ENCODE measurements at regions not wholly inside any gene's neighbourhood (a gene's known extent, or its start where the extent isn't known, plus 50 kb on each side); places are given as distances from the start of the nearest gene placed in this dataset.
"Not testable (repeated sequence)": the region's sequence is repeated elsewhere in the genome, so short reads cannot be mapped to it uniquely, and the experiment has no call there.

DNA sequence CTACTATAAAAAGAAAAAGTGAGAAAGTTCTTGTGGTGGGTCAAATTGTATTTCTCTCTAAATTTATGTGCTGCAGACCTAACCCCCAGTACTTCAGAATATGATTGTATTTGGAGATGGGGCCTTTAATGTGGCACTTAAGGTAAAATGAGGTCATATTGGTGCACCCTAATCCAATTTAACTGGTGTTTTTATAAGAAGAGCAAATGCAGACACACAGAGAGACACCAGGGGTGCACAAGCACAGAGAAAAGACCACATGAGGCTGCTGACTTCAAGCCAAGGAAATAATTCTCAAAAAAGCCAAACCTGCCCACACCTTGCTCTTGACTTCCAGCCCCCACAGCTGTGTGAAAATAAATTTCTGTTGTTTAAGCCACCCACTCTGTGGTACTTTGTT is 80.2 kb upstream of the HTR4 start:
- Mint-ChIP-seq H3K4me1 (ENCODE audit: low read depth) (peaks cover 5% of the 10 kb centered on the region), H3K9me3 (no peaks in the 10 kb centered on the region), H3K27me3 (ENCODE audit: low read depth) (peaks cover 31% of the 10 kb centered on the region), H3K27ac (no peak overlapping the region), H3K4me3 (no peak overlapping the region), H3K36me3 (ENCODE audit: low read depth) (no peaks in the 10 kb centered on the region)
- DNase-seq (ENCODE audit: low spot score) = no peak

DNA sequence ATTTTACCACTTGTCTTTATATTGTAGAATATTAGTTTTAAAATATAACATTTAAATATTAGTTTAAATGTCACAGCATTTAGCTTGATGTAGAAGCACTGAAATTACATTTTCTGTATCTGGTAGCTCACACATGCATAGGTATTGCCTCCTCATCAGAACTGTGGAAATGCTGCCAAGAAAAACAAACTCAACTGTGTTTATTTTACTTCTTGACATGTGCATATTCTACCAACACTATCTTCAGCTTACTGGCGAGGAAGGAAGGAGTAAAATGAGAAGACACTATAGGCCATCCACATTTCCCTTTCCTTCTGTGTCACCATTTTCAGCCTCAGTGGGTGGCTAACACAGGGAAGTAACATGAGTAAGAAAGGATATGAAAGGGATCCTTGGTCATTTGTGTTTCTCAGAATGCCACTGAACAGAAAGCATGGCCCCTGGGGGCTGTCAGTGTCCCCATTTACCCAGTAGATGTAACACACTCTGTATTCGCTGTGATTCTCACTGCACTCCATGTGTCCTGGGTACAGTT is 81.0 kb upstream of the HTR4 start:
- no peaks in the 10 kb centered on the region for H3K36me3 Mint-ChIP-seq (ENCODE audit: low read depth)
- H3K4me1 Mint-ChIP-seq (ENCODE audit: low read depth) = peaks cover 5% of the 10 kb centered on the region
- H3K9me3 Mint-ChIP-seq = no peaks in the 10 kb centered on the region
- DNase-seq (ENCODE audit: low spot score) = no peak
- no peak overlapping the region for H3K4me3 Mint-ChIP-seq
- no peak overlapping the region for H3K27ac Mint-ChIP-seq
- peaks cover 28% of the 10 kb centered on the region for H3K27me3 Mint-ChIP-seq (ENCODE audit: low read depth)

DNA sequence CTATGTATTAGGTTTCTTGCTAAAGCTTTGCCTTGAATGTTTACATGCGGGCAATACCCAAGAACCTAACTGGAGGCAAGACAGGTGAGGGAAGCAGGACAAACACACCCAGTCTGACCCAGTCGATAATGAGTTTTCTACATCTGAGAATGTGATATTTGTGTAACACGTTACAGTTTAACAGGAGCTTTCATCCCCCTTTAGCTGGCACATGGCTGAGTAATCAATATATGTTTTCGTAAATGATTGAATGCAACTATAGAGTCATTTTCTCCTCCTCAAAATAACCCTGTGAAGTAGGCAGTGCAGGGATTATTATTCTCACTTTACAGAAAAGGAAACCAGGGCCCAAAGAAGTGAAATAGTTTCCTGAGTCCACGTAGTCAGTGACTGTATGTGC is 84.7 kb upstream of the HTR4 start:
- DNase-seq (ENCODE audit: low spot score) = no peak
- H3K36me3 Mint-ChIP-seq (ENCODE audit: low read depth) = no peaks in the 10 kb centered on the region
- H3K4me3 Mint-ChIP-seq = no peak overlapping the region
- H3K9me3 Mint-ChIP-seq = no peaks in the 10 kb centered on the region
- H3K27me3 Mint-ChIP-seq (ENCODE audit: low read depth) = peaks cover 12% of the 10 kb centered on the region
- H3K4me1 Mint-ChIP-seq (ENCODE audit: low read depth) = no peaks in the 10 kb centered on the region
- no peak overlapping the region for H3K27ac Mint-ChIP-seq

DNA sequence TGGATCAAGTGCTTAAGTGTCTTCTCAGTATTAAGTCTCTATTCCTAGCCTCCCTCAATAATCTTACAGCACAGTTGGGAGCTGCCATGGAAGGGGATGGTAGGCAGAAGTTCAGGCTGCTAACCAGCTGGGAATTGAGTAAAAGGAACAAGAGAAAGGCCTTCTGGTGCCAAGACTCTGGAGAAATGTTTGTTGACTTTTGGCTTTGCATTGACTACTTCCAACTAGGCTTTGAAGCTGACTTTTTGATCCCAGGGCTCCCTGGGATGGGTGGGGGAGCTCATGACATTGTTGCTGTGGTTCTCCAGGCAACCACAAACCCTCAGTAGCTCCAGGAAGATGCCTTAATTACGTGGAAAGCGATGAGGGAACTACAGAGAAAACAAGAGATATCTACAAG is 85.2 kb upstream of the HTR4 start:
- no peaks in the 10 kb centered on the region for H3K36me3 Mint-ChIP-seq (ENCODE audit: low read depth)
- H3K4me1 Mint-ChIP-seq (ENCODE audit: low read depth) = no peaks in the 10 kb centered on the region
- no peak overlapping the region for H3K4me3 Mint-ChIP-seq
- no peaks in the 10 kb centered on the region for H3K9me3 Mint-ChIP-seq
- H3K27ac Mint-ChIP-seq = no peak overlapping the region
- peaks cover 15% of the 10 kb centered on the region for H3K27me3 Mint-ChIP-seq (ENCODE audit: low read depth)
- no peak for DNase-seq (ENCODE audit: low spot score)

DNA sequence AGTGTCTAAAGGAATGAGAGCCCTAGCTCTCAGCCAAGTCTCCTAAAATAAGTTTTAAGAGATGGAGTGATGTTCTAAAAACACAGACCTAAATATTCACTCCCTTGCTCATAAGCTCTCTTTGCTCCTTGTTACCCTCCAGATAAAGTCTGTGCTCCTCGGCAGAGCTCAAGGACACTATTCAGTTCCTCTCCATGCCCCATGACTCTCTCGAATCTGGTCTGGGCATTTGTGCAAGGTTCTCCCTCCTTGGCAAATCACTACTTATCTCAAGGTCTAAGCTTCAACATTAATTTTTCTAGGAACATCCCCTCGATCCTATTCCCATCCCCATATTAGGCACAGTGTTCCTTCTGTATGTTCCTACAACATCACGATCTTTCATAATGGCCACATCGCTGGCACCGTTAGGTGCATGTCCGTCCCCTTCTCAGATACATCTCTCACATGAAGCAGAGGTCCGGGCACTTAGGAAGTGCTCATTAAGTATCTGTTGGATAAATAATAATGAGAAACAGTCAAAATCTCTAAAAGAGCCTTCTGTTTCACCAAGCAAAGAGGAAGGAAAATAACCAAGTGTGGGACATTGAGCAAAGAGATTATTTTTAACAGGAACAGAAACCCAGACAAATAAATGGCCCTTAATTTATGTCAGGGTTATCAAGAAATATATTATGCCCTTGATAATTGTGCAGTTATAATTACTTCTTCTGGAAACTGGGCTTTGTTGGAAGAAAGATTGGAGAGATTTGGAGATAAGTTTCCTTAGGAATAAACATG is 85.9 kb upstream of the HTR4 start:
- DNase-seq (ENCODE audit: low spot score) = no peak
- Mint-ChIP-seq H3K27me3 (ENCODE audit: low read depth) (peaks cover 18% of the 10 kb centered on the region), H3K27ac (no peak overlapping the region), H3K9me3 (no peaks in the 10 kb centered on the region), H3K4me1 (ENCODE audit: low read depth) (no peaks in the 10 kb centered on the region), H3K36me3 (ENCODE audit: low read depth) (no peaks in the 10 kb centered on the region), H3K4me3 (no peak overlapping the region)

DNA sequence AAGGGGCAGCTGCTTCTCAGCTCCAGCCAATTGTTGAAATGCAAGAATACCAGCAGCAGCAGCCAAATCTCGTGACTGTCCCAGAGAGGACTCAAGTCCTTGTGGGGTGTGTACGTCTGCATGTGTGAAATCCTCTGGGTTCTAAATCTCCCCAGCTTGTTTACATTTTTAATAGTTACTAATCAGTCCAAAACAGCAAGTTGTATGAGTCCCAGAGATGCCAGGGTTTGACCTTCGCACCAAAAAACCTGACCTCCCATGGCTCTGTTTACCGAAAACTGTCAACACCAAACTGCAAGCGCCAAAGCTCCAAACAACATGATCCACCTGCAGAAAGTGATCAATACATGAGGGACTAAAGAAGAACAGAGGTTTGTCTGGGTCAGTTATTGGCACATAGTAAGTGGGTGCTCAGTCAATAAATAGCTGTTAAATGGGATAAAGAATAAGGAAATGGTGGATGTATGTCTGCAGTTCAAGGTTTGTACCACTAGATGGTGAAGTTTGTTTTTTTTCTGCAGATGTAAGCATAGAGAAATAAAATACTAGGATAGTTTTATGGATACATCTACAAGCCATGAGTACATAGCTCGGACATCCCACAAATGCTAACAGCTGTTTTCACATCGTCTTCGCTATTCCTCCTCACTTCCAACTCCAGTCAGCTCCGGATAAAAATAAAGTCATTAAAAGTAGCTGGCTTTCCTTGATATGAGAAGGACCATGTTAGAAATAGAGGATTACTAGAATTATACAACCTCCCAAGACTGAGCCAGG is 85.3 kb upstream of the ADRB2 start:
- H3K9me3 Mint-ChIP-seq = no peaks in the 10 kb centered on the region
- H3K4me3 Mint-ChIP-seq = no peak overlapping the region
- no peaks in the 10 kb centered on the region for H3K36me3 Mint-ChIP-seq (ENCODE audit: low read depth)
- H3K4me1 Mint-ChIP-seq (ENCODE audit: low read depth) = no peaks in the 10 kb centered on the region
- peaks cover 17% of the 10 kb centered on the region for H3K27me3 Mint-ChIP-seq (ENCODE audit: low read depth)
- no peak for DNase-seq (ENCODE audit: low spot score)
- no peak overlapping the region for H3K27ac Mint-ChIP-seq

DNA sequence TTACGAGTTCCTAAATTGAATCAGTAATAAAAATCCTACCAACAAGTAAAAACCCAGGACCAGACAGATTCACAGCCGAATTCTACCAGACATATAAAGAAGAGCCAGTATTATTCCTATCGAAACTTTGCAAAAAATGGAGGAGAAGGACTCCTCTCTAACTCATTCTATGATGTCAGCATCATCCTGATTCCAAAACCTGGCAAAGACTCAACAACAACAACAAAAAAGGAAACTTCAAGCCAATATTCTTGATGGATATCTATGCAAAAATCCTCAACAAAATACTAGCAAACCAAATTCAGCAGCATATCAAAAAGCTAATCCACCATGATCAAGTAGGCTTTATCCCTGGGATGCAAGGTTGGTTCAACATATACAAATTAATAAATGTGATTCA is 84.6 kb upstream of the ADRB2 start:
- not testable (repeated sequence) for H3K36me3 Mint-ChIP-seq (ENCODE audit: low read depth); H3K9me3 Mint-ChIP-seq; DNase-seq (ENCODE audit: low spot score); H3K4me1 Mint-ChIP-seq (ENCODE audit: low read depth); H3K4me3 Mint-ChIP-seq; H3K27ac Mint-ChIP-seq
- peaks cover 15% of the 10 kb centered on the region for H3K27me3 Mint-ChIP-seq (ENCODE audit: low read depth)

DNA sequence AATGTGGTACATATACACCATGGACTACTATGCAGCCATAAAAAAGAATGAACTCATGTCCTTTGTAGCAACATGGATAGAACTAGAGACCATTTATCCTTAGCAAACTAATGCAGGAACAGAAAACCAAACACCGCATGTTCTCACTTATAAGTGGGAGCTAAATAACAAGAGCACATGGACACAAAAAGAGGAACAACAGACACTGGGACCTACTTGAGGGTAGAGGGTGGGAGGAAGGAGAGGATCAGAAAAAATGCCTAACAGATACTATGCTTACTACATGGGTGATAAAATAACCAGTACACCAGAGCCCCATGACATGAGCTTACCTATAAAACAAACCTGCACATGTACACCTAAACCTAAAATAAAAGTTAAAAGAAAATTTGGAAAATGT is 82.0 kb upstream of the ADRB2 start:
- H3K4me1 Mint-ChIP-seq (ENCODE audit: low read depth); H3K9me3 Mint-ChIP-seq; H3K4me3 Mint-ChIP-seq; H3K36me3 Mint-ChIP-seq (ENCODE audit: low read depth); H3K27ac Mint-ChIP-seq; DNase-seq (ENCODE audit: low spot score): not testable (repeated sequence)
- H3K27me3 Mint-ChIP-seq (ENCODE audit: low read depth) = peaks cover 12% of the 10 kb centered on the region

DNA sequence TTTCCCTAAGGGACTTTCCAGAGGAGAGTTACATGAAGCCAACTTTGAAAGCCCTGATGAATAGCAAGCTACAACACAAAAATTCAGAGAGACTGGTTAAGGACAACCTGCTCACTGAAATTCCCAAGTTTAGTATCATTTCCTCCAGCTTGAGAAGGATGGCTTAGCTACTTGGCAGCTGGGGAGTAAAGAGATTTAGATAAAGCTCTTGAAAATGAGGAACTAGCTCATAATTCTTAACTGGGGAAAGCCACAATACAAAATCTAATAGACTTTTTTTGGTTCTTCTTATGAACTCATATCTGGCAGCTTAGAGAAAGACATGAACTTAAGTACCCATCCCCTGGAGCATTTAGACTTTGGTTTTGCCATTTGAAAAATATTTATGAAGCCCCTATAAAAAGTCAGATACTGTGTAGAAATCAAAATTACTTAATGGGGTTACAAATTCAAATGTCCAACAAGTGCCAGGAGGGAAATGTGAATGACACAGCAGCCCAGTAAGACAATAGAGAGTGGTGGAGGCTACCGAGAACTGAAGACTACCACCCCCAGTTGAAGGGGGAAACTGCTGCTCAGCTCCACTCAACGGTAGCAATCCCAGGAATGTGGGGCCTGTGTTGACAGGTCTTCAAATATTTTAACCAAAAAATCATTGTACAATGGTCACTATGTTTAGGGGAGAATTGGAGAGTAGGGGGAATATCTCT is 79.4 kb upstream of the ADRB2 start:
- Mint-ChIP-seq H3K27ac (no peak overlapping the region), H3K27me3 (ENCODE audit: low read depth) (peaks cover 12% of the 10 kb centered on the region), H3K4me1 (ENCODE audit: low read depth) (no peaks in the 10 kb centered on the region), H3K9me3 (no peaks in the 10 kb centered on the region), H3K4me3 (no peak overlapping the region), H3K36me3 (ENCODE audit: low read depth) (no peaks in the 10 kb centered on the region)
- DNase-seq (ENCODE audit: low spot score) = no peak

DNA sequence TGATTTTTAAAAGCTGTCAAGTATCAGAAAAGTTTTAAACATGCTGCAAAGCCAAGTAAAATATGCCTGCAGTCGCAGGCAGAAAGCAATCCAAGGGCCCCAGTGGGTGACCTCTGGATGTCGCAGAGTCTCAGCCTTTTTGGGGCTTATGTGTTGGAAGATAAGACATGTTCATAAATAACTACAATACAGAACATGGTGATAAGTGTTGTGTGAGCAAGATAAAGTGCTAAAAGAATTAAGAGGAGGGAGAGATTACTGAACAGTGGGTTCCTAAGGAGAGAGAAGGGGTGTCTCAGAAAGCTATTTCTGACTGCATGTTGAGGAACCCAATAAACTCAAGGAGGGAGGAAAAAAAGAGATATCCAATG is 78.9 kb upstream of the ADRB2 start:
- Mint-ChIP-seq H3K4me3 (no peak overlapping the region), H3K27ac (no peak overlapping the region), H3K4me1 (ENCODE audit: low read depth) (no peaks in the 10 kb centered on the region), H3K27me3 (ENCODE audit: low read depth) (peaks cover 12% of the 10 kb centered on the region), H3K9me3 (no peaks in the 10 kb centered on the region), H3K36me3 (ENCODE audit: low read depth) (no peaks in the 10 kb centered on the region)
- DNase-seq (ENCODE audit: low spot score) = no peak

DNA sequence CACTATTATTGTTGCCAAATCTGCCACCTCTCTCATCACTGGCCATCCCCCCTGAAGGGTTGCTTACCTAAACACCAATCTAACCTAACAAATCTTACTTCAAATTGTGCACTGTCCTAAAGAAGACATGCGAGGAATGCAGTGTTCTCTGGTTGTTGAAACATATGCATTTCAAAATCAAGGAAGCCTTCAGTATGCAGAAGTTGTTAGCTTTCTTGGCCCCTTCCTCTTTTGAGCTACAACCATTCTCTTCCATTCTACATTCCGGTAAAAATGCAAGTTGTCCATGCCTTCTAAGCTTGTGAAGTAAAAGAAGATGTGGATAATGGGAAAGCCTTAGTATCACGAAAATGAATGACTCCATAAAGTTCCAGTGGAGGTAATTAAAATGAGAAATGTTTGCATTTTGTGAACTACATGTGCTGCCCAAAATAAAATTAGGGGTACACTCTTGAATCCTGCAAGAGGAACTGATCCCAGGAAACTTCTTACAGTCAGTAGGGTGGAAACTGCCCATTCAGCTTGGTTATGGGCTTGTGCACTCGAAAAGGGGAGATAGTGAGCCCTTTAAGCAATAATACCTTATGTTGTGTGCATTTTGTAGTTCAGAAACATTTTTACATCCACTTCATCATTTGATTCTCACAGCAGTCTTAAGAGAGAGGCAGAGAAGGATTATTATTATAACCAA is 77.6 kb upstream of the ADRB2 start:
- Mint-ChIP-seq H3K27me3 (ENCODE audit: low read depth) (peaks cover 12% of the 10 kb centered on the region), H3K4me1 (ENCODE audit: low read depth) (no peaks in the 10 kb centered on the region)

DNA sequence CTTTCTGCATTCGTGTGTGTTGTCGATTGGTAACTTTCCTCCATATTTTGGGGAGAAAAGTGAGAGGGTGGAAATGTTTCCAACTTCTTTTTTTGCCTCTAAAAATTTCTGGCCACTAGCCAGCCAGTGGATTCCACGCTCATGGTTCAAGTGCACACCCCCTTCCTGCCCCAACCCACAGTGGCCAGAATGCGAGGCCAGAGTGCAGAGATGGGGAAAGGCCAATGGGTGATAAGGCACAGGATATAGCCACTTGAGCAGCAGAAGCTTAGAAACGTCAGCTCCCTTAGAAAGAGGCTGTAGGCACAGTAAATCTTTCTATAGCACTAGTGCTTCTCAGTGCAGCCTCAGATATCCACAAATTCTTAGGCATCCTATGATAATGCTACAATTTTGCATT is 75.8 kb upstream of the ADRB2 start:
- Mint-ChIP-seq H3K4me1 (ENCODE audit: low read depth) (no peaks in the 10 kb centered on the region), H3K27ac (no peak overlapping the region), H3K36me3 (ENCODE audit: low read depth) (no peaks in the 10 kb centered on the region), H3K27me3 (ENCODE audit: low read depth) (peaks cover 3% of the 10 kb centered on the region), H3K4me3 (no peak overlapping the region), H3K9me3 (no peaks in the 10 kb centered on the region)
- no peak for DNase-seq (ENCODE audit: low spot score)

More for the DNA sequence above, 77.6 kb upstream of the ADRB2 start:
- H3K9me3 Mint-ChIP-seq = no peaks in the 10 kb centered on the region
- no peaks in the 10 kb centered on the region for H3K36me3 Mint-ChIP-seq (ENCODE audit: low read depth)
- H3K27ac Mint-ChIP-seq = no peak overlapping the region
- no peak for DNase-seq (ENCODE audit: low spot score)
- no peak overlapping the region for H3K4me3 Mint-ChIP-seq

DNA sequence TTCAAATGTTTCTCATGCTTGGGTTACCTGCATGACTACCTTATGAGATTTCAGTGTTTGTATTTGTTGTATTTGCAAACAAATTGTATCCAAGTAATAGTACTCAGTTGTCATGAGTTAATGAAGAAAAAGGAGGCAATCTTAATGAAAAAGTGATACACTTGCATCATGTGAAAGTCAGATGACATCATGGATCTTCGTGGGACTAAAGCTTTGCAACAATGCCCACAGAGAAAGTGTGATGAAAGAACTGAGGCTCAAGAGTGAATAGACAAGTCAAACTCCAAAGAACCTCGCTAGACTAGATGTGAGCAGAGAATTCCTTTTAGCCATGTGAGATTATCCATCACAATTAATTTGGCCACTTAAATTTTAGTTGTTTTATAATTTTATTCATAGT is 75.4 kb upstream of the ADRB2 start:
- peaks cover 5% of the 10 kb centered on the region for H3K27me3 Mint-ChIP-seq (ENCODE audit: low read depth)
- DNase-seq (ENCODE audit: low spot score) = no peak
- H3K4me3 Mint-ChIP-seq = no peak overlapping the region
- H3K36me3 Mint-ChIP-seq (ENCODE audit: low read depth) = no peaks in the 10 kb centered on the region
- H3K4me1 Mint-ChIP-seq (ENCODE audit: low read depth) = no peaks in the 10 kb centered on the region
- H3K9me3 Mint-ChIP-seq = no peaks in the 10 kb centered on the region
- no peak overlapping the region for H3K27ac Mint-ChIP-seq

DNA sequence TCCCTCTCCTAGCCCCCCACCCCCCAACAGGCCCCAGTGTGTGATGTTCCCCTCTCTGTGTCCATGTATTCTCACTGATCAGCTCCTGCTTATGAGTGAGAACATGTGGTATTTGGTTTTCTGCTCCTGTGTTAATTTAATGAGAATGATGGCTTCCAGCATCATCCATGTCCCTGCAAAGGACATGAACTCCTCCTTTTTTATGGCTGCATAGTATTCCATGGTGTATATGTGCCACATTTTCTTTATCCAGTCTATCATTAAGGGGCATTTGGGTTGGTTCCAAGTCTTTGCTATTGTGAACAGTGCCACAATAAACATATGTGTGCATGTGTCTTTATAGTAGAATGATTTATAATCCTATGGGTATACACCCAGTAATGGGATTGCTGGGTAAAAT is 74.0 kb upstream of the ADRB2 start:
- not testable (repeated sequence) for DNase-seq (ENCODE audit: low spot score); H3K9me3 Mint-ChIP-seq; H3K4me1 Mint-ChIP-seq (ENCODE audit: low read depth); H3K27ac Mint-ChIP-seq; H3K36me3 Mint-ChIP-seq (ENCODE audit: low read depth); H3K4me3 Mint-ChIP-seq
- peaks cover 12% of the 10 kb centered on the region for H3K27me3 Mint-ChIP-seq (ENCODE audit: low read depth)
